Esophagus (tissue), 2 donors: ENCODE measurements at regions not wholly inside any gene's neighbourhood (a gene's known extent, or its start where the extent isn't known, plus 50 kb on each side); places are given as distances from the start of the nearest gene placed in this dataset.
"Not testable (repeated sequence)": the region's sequence is repeated elsewhere in the genome, so short reads cannot be mapped to it uniquely, and the experiment has no call there.

ENCODE experiments used
- H3K27ac ChIP-seq, 2 donors: one replicate each; pipeline ENCODE4 v1.5.1; 2013; ENCODE audit warnings: low read depth in 2 of 2, mild to moderate bottlenecking in 2 of 2, inconsistent platforms in 1 of 2, low read length in 1 of 2, moderate library complexity in 1 of 2
- H3K27me3 ChIP-seq, 2 donors: one replicate each; pipeline ENCODE4 v1.6.1; 2013; ENCODE audit warnings: low read length in 2 of 2, control low read depth in 1 of 2, mild to moderate bottlenecking in 1 of 2; ENCODE audit not compliant: insufficient read depth in 2 of 2, control insufficient read depth in 1 of 2
- H3K36me3 ChIP-seq, 2 donors: one replicate each; pipeline ENCODE4 v1.6.1; 2013; ENCODE audit warnings: low read length in 1 of 2; ENCODE audit not compliant: control insufficient read depth in 2 of 2, insufficient read depth in 2 of 2
- H3K4me1 ChIP-seq, 2 donors: one replicate each; pipeline ENCODE4 v1.6.1; 2013; ENCODE audit warnings: low read length in 1 of 2; ENCODE audit not compliant: control insufficient read depth in 2 of 2, insufficient read depth in 2 of 2
- H3K4me3 ChIP-seq, 2 donors: one replicate each; pipeline ENCODE4 v1.5.1; 2013; ENCODE audit warnings: low read length in 2 of 2, mild to moderate bottlenecking in 2 of 2, low read depth in 1 of 2, moderate library complexity in 1 of 2
- H3K9me3 ChIP-seq, 2 donors: one replicate each; pipeline ENCODE4 v1.6.1; 2013; ENCODE audit warnings: mild to moderate bottlenecking in 2 of 2, low read depth in 1 of 2, low read length in 1 of 2, moderate library complexity in 1 of 2; ENCODE audit not compliant: control insufficient read depth in 2 of 2, insufficient read depth in 1 of 2
- WGBS, 2 donors: extraction: QIAGEN DNeasy Blood & Tissue Kit; methylation state at CpG; one replicate each; pipeline ENCODE4 v1.1.7; 2013; 5-methylcytosine and 5-hydroxymethylcytosine counted together
- donor health status: healthy with polysubstance abuse.
- donor health status: Bipolar disorder and iron deficiency.

GRCh38 chr7:138349841-138350700, 110.0 kb upstream of the TRIM24 start:
- 88 to 89% methylated on average over 6 of the region's 6 CpGs for WGBS, 2 donors
- Histone ChIP-seq H3K4me1 (no peaks in the 10 kb centered on the region), H3K27me3 (no peaks in the 10 kb centered on the region), H3K4me3 (no peak overlapping the region), H3K9me3 (peaks cover 0 to 3% of the 10 kb centered on the region in 2 donors), H3K36me3 (no peaks in the 10 kb centered on the region), H3K27ac (no peak overlapping the region)

GRCh38 chr7:138350701-138351357, 109.2 kb upstream of the TRIM24 start:
- Histone ChIP-seq H3K27me3 (no peaks in the 10 kb centered on the region), H3K27ac (no peak overlapping the region), H3K4me1 (no peaks in the 10 kb centered on the region), H3K9me3 (peaks cover 0 to 1% of the 10 kb centered on the region in 2 donors), H3K4me3 (no peak overlapping the region), H3K36me3 (no peaks in the 10 kb centered on the region)
- 78 to 79% methylated on average over 2 of the region's 2 CpGs for whole genome bisulfite sequencing, 2 donors

GRCh38 chr7:138352570-138353461, 107.2 kb upstream of the TRIM24 start:
- no peak overlapping the region for H3K27ac ChIP-seq
- H3K9me3 ChIP-seq, result no peaks in the 10 kb centered on the region
- H3K4me3 ChIP-seq, result no peak overlapping the region
- 86 to 91% methylated on average over 10 of the region's 10 CpGs for WGBS, 2 donors
- no peaks in the 10 kb centered on the region for H3K4me1 ChIP-seq
- H3K27me3 ChIP-seq, result no peaks in the 10 kb centered on the region
- no peaks in the 10 kb centered on the region for H3K36me3 ChIP-seq

GRCh38 chr7:138354066-138354465, 106.0 kb upstream of the TRIM24 start:
- no peak overlapping the region for H3K4me3 ChIP-seq
- 67 to 71% methylated on average over 2 of the region's 2 CpGs for WGBS, 2 donors
- no peaks in the 10 kb centered on the region for H3K4me1 ChIP-seq
- no peaks in the 10 kb centered on the region for H3K36me3 ChIP-seq
- no peaks in the 10 kb centered on the region for H3K27me3 ChIP-seq
- no peaks in the 10 kb centered on the region for H3K9me3 ChIP-seq
- H3K27ac ChIP-seq, result no peak overlapping the region

- WGBS, 2 donors, result 85 to 93% methylated on average over 3 of the region's 3 CpGs
Measured at GRCh38 chr7:138355254-138355653, 104.8 kb upstream of the TRIM24 start.

GRCh38 chr7:138358850-138359341, 101.2 kb upstream of the TRIM24 start:
- no peak overlapping the region for H3K27ac ChIP-seq
- no peak overlapping the region for H3K4me3 ChIP-seq
- 75 to 79% methylated on average over 7 of the region's 7 CpGs for WGBS, 2 donors
- H3K27me3 ChIP-seq, result no peaks in the 10 kb centered on the region
- H3K4me1 ChIP-seq, result no peaks in the 10 kb centered on the region
- no peaks in the 10 kb centered on the region for H3K36me3 ChIP-seq
- no peaks in the 10 kb centered on the region for H3K9me3 ChIP-seq

More at GRCh38 chr7:138355254-138355653, 104.8 kb upstream of the TRIM24 start:
- Histone ChIP-seq H3K9me3 (no peaks in the 10 kb centered on the region), H3K4me1 (no peaks in the 10 kb centered on the region), H3K4me3 (no peak overlapping the region), H3K36me3 (no peaks in the 10 kb centered on the region), H3K27me3 (no peaks in the 10 kb centered on the region), H3K27ac (no peak overlapping the region)

- Histone ChIP-seq H3K27ac (no peak overlapping the region), H3K36me3 (no peaks in the 10 kb centered on the region), H3K4me3 (no peak overlapping the region), H3K4me1 (no peaks in the 10 kb centered on the region), H3K27me3 (no peaks in the 10 kb centered on the region), H3K9me3 (no peaks in the 10 kb centered on the region)
- WGBS, 2 donors, result 80 to 82% methylated on average over 6 of the region's 6 CpGs
Measured at GRCh38 chr7:138359870-138360559, 100.0 kb upstream of the TRIM24 start.

GRCh38 chr7:138363721-138364120, 96.3 kb upstream of the TRIM24 start:
- Histone ChIP-seq H3K4me3 (no peak overlapping the region), H3K27me3 (no peaks in the 10 kb centered on the region), H3K36me3 (no peaks in the 10 kb centered on the region), H3K9me3 (peaks cover 0 to 6% of the 10 kb centered on the region in 2 donors), H3K4me1 (no peaks in the 10 kb centered on the region), H3K27ac (no peak overlapping the region)
- 76% methylated on average over 2 of the region's 2 CpGs for WGBS, 2 donors

- peaks cover 0 to 11% of the 10 kb centered on the region in 2 donors for H3K9me3 ChIP-seq
- H3K27ac ChIP-seq, result not testable (repeated sequence)
Measured at GRCh38 chr7:138366137-138366536, 93.9 kb upstream of the TRIM24 start.

More at GRCh38 chr7:138366137-138366536, 93.9 kb upstream of the TRIM24 start:
- not testable (repeated sequence) for H3K4me3 ChIP-seq, H3K4me1 ChIP-seq, H3K36me3 ChIP-seq, H3K27me3 ChIP-seq
- WGBS, 2 donors, result 86% methylated on average over 2 of the region's 2 CpGs
